ENCODE measurements at regions not wholly inside any gene's neighbourhood (a gene's known extent, or its start where the extent isn't known, plus 50 kb on each side); places are given as distances from the start of the nearest gene placed in this dataset.
"Not testable (repeated sequence)": the region's sequence is repeated elsewhere in the genome, so short reads cannot be mapped to it uniquely, and the experiment has no call there.

DNA sequence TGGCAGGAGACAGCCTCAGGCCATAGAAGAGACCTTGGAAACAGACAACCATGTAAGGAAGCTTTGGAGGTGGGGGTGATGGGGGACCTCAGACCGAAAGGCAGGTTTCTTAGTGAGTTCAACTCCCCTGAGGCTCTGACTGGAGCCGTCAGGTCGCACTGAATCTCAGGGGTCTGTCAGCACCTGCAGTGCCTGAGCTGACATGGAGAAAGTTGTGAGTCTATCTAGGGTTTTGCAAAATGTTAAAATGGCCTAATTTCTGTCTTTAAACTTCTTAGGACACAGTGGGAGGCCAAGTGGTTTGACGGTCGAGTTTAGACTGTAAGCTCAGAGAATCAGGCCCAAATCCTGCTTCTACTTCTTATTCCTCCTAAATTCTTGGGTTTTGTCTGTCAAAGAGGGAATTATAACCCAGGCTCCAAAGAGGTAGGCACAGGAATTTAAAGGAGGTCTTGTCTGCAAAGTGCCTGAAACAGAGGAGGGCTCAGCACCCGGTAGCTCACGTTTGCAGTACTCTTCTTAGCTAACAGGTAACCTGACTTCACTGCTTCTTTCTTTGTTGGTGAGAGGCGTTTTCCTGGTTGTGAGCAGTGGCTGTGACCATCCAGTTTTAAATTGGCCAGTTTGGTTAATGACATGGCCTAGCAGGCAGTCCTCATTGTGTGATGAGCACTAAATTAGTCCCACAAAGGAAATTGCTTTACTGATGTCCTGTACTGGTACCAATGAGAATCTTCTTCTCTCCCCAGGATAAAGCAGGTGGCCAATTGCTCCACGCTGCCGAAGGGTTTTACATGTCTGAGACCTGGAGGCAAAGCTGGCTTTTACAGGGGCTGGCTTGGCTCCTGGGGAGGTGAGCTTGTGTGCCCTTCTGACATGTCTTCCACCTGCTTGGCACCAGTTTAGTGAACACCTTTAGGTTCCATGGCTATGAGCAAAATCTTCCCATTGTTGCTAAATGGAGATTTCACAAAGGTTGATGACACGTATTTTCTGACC is 95.7 kb downstream of the MYCN start:
- DNase-seq (ENCODE audit: low read depth in 3 of 3): no peak

GRCh38 chr2:16034975-16035746 is 94.8 kb downstream of the MYCN start:
- no peak for DNase-seq (ENCODE audit: low read depth in 3 of 3)

GRCh38 chr2:16034151-16034974 is 94.0 kb downstream of the MYCN start:
- DNase-seq (ENCODE audit: low read depth in 3 of 3): no peak

DNA sequence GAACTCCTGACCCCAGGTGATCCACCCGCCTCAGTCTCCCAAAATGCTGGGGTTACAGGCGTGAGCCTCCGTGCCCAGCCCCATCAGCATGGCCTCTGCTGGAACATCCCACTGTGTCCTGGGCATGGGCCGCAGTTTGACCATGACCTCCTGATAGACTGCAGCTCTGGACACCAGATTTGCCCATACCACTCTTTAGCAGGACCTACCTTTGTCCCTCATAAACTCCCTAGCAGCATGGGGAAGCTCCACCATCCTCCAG is 92.6 kb downstream of the MYCN start:
- no peak for DNase-seq (ENCODE audit: low read depth in 3 of 3)

- DNase-seq (ENCODE audit: low read depth in 3 of 3): no peak
These were observed 92.1 kb downstream of the MYCN start for GRCh38 chr2:16032282-16033031.

DNA sequence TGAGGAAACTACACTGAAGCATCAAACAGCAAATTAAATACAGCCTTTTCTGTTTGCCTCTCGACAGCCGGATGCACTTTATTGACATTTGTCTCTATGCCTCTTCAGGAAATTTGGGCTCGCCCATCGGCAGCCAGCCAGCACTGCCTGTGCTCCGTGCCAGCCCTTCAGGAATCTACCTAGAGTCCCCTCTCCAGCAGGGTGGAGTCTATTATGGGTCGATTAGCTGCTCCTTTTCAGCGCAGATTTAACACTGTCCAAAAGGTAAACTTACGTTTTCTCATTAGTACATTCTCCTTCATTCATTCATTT is 91.5 kb downstream of the MYCN start:
- no peak for DNase-seq (ENCODE audit: low read depth in 3 of 3)

- no peak for DNase-seq (ENCODE audit: low read depth in 3 of 3)
These were observed 90.9 kb downstream of the MYCN start for GRCh38 chr2:16031058-16031847.

GRCh38 chr2:16030206-16031057 is 90.1 kb downstream of the MYCN start:
- DNase-seq (ENCODE audit: low read depth in 3 of 3): no peak

GRCh38 chr2:16028644-16029043 is 88.3 kb downstream of the MYCN start:
- DNase-seq (ENCODE audit: low read depth in 3 of 3): no peak

DNA sequence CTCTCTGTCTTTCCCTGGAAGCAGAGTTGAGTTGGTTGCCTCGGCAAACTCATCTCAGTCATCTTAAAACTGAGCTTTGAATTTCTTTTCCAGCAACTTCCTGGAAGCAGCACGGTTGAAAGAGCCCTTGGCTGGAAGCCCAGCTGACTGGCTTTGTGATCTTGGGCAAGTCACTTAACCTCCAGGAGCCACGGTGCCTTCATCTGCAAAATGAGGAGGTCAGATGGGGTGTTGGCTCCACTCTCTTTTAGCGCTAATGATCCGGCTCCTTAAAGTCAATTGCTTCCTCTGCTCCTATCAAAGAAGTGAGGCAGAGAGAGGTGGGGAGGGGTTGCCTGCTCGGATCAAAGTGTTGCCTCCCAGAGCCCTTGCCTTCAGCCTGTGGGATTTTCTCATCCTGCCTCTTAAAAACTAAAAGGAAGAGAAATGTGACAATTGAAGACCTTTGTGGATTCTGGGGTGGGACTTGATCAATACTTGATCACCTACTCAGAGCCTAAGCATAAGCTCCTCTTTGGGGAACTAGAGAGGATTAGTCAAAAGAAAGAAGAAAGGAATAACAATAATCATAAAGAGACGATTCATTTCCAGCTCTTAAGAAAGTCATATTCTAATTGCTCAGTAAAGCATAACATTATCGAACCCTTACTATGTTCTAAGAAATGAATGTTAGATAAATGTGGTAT is 86.6 kb downstream of the MYCN start:
- DNase-seq (ENCODE audit: low read depth in 3 of 3): no peak

DNA sequence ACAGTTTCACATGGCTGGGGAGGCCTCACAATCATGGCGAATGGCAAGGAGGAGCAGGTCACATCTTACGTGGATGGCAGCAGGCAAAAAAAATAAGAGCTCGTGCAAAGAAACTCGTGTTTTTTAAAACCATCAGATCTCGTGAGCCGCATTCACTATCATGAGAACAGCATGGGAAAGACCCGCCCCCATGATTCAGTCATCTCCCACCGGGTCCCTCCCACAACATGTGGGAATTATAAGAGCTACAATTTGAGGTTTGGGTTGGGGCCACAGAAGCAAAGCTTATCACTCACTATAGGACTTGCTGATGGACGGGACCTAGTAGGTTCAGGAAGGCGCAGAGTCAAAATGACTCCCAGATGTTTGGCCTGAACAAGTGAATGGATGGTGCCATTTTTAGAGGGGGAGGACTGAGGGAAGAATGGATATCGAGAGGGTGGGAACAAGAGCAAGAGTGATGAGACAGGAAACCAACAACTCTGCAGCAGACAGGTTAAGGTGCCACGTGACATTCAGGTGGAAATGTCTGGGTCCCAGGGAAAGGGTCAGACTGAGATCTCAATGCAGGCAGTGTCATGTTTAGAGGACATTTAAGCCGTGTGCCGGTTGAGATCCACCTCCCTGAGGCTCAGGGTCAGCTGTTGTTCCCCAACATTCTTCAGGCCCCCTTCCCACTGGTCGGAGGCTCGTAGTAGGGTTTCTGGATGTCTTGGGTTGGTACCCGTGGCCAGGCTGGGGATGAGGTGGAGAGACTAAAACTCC is 85.7 kb downstream of the MYCN start:
- DNase-seq (ENCODE audit: low read depth in 3 of 3): no peak

GRCh38 chr2:16025211-16025875 is 85.0 kb downstream of the MYCN start:
- DNase-seq (ENCODE audit: low read depth in 3 of 3): no peak

- not testable (repeated sequence) for DNase-seq (ENCODE audit: low read depth in 3 of 3)
These were observed 84.3 kb downstream of the MYCN start for GRCh38 chr2:16024628-16025027.

DNA sequence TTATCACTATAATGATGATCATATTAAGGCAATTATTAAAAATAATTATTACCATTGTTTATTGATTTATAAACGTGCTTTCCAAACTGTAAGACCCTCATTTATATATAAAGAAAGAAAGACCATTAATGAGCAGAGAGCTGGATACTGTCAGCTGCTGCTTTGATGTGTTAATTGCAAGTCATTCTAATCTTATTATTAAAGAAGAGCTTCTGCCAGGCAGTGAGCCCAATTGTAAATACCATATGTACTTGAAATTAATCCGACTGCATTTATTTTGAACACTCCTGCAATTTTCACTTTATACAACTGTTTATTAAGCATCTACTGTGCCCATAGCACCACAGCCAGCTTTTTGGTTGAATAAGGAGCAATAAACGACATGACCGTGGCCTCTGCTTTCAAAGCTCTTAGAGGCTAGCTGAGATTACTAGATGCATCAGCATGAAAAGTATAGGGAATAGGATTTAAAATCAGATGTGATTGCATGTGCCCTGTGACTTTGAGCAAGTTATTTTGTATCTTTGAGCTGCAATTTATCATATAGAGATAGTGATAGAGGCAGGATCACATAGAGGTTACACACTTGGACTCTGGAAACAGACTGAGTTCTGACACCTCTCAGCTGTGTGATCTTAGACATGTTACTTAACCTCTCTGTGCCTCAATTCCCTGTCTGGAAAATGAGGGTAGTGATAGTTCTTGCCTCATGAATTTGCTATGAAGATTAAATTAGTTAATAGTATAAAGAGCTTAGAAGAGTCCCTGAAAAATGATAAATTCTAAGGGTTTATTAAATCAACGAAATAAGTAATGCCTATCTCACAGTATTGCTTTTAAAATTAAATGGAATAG is 83.4 kb downstream of the MYCN start:
- no peak for DNase-seq (ENCODE audit: low read depth in 3 of 3)

GRCh38 chr2:16022548-16023240 is 82.3 kb downstream of the MYCN start:
- no peak for DNase-seq (ENCODE audit: low read depth in 3 of 3)

GRCh38 chr2:16021611-16022363 is 81.4 kb downstream of the MYCN start:
- DNase-seq (ENCODE audit: low read depth in 3 of 3): no peak
